SK-MEL-5 (cell line): ENCODE measurements at regions not wholly inside any gene's neighbourhood (a gene's known extent, or its start where the extent isn't known, plus 50 kb on each side); places are given as distances from the start of the nearest gene placed in this dataset.

Source experiments
- DNase-seq: peaks from one replicate; pipeline ENCODE4 v3.0.0-alpha.2; 2016; ENCODE audit warnings: low read depth, low spot score
- in situ Hi-C: cut with HindIII; loops from 2 replicates; pipeline ENCODE4 v1.10.0; 2016; ENCODE audit warnings: low sequenced_read_pairs, high pct_unique_total_duplicates, low pct_unique_long_range_greater_than_20kb

DNA sequence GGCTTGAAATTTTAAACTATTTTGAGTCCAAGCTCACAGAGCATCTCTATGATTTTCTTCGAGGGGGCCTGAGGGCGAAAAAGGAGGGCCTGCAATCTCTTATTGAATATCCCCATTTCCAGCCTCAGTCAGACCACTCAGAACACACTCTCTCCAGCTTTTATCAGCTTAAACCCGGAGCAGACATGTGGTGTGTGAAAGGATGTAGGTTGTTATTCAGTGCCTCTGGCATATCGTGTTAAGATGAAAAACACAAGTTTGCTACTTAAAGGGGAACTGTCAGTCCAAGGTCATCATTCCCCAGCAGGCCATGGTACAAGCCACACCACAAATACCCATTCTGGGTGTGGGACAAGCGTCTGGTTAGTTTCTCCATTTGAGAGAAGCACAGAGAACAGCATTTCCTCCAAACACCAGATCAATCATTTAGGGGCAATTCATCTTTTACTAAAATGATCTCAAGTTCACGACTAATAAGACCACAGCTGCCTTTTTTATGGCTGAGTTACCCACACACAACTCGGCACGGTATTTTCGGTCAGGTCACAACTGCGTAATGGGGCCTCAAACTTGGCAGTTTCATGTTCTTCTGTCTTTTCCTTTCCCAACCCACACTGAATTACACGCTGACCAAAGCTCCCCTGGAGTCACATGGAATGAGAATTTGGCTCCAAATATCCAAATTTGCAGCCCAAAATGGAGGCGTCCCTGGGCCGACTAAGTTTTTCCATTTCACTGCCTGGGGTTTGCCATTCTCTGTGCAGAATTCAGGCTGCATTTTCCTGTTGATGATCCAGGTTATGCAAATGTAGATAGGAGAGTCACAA lies 188.4 kb downstream of the SEM1 start:
- in situ Hi-C loops, result no loop called here
- no peak for DNase-seq

DNA sequence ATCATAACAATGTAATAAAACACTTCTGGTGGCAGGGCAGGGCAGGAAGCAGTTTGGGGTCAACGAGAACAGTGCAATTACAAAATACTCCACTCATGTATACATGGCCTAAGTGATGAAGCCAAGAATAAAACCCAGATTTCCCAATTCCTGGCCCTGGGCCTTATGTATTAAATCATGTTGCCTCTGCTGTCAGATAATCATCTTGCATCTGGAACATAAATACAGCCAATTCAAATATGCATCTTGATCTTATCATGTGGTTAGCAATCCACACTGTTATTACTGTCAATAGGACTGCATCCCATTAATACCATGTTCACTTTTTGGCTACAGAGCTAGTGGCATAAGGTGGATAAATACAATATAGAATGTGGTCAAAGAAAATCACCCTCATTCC lies 186.5 kb upstream of the SLC25A13 start:
- in situ Hi-C loops, result no loop called here
- no peak for DNase-seq

DNA sequence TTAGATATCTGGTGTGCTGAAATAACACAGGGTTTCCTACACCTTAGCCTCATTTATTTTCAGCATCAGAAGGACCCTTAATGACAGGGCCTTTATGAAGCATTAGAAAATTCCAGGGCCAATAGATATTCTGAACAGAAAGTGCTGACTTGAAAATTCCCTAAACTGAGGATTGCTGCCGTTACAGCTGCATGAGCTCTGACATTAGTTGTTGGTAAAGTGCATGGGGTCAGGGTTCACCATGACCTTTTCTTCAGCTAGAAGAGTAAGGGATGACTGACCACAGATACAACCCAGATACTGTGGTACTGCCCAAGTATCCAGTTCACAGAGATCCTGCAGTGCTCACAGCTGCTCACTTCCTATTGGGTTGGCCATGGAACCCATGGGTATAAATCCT lies 181.7 kb upstream of the SLC25A13 start:
- in situ Hi-C loops, result no loop called here
- no peak for DNase-seq

DNA sequence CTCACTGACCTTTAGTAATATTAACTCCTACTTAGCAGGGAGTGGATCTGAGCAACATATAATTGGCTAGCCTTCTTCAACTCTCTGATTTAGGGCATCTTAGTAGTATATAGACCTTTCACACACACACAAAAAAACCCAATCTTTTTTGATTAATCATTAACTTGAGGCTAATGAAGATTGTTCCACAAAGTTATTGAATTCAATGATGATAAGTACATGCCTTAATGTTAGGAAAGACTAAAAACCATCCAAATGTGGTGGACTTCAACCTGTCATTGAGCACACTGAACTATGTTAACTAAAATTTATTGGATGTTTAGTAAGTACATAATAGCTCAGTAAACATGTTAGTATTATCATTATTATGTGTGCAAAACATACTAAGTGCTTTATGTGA lies 179.4 kb upstream of the SLC25A13 start:
- in situ Hi-C loops, result no loop called here
- no peak for DNase-seq

DNA sequence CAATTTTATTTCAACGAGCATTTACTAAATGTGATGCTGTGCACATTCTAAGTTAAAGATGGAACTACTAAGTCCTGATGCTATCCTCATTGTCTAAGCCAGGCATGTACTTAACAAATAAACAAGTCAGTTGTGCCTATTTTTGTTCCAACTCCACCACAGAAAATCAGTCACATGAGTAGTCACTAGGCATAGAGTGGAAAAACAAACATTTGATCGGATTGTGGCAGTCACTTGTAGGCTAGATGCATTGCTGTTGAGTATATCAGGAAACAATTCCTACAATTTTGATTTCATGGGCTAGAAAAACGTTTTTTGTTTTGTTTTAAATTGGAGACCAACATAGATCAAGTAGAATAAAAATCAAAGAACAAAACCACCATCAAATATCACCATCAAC lies 177.6 kb upstream of the SLC25A13 start:
- DNase-seq, result peak; percentile 28
- in situ Hi-C loops, result no loop called here

DNA sequence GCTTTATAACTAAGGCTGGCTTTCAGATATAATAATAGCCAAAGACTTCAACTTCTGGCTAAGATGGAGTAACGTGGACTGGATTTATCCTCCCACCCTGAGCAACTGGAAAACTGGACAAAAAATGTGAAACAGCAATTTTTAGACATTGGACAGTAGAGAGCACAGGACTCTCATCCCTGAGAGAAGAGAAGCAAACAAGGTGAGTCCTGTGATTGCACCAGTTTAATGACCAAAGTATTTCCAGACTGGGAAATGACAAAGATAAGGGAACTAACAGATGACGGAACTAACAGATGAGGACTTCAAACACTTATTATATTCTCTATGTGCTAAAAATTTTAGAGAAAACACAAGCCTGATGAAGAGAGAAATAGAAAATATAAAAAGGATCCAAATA lies 175.7 kb upstream of the SLC25A13 start:
- no peak for DNase-seq
- in situ Hi-C loops, result no loop called here

DNA sequence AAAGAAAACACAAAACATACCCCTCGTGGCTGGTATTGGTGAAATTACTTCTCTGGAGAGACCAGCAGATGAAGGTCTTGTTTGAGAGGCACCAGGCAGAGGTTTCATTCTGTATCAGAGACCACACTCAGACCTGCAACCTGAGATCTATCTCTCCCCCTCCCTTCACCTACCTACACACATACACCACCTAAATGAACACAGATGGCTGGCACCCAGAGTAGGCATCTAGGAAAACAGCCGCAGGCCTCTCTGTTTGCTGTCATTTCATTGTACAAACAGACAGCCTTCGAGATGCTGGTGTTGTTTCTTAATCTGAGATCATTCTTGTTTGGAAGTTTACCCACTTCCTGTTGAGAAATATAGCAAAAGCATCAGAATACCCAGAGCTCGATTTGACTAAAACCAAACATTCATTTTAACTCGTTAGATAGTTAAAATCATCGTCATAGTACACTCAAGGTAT lies 173.9 kb upstream of the SLC25A13 start:
- in situ Hi-C loops, result no loop called here
- no peak for DNase-seq

DNA sequence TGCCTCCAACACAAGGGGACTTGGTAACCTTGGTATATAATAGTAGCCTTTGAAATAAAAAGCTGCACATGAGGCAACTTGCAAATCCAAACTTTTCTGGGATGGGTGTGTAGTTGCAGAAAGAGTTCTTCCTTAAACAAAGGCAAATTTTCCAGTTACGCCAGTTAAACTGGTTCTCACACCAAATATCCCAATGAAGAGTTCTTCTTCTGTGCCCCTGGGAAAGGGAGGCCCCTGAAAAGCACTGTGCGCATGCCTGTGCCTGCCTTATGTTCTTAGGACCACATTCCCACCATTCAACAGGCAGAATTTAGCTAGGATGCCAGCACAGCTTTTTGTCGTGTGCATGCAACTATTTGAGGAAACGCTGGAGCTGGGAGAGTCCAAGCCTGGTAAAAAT lies 164.8 kb upstream of the SLC25A13 start:
- DNase-seq, result no peak
- in situ Hi-C loops, result no loop called here

DNA sequence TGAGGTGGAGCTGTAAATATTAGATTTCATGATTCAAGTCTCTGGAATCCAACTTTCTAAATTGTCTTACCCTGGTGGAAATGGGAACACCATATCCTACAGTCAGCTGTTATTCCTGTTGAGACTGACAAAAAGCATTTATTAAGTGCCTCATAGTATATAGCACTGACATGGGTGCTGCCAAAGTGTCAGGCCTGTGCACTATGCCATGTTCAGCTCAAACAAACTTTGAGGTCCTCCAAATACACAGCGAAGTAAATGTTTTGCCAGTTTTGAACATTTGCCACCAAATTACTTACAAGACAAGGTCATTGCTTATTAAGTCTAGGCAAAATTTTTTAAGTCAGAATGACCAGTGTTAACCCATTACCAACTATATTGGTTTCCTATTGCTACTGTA lies 162.9 kb upstream of the SLC25A13 start:
- no peak for DNase-seq
- in situ Hi-C loops, result no loop called here

DNA sequence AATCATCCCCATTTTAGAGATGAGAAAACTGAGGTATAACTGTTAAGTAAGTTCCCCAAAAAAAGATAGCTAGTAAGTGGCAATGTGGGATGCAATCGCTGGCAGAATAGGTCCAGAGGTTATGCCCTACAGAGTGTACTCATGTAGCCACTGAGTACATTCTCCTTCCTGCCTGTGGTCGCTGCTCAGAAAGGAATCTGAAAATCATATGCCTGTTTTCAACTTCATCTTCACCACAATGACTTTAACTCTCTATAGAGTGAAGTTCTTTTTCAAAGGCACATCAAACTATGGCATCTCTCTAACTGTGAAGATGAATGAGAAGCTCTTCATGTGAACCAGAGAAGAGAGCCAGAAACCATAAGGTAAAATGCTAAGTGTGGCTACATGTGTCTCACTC lies 162.2 kb upstream of the SLC25A13 start:
- no peak for DNase-seq
- in situ Hi-C loops, result no loop called here

DNA sequence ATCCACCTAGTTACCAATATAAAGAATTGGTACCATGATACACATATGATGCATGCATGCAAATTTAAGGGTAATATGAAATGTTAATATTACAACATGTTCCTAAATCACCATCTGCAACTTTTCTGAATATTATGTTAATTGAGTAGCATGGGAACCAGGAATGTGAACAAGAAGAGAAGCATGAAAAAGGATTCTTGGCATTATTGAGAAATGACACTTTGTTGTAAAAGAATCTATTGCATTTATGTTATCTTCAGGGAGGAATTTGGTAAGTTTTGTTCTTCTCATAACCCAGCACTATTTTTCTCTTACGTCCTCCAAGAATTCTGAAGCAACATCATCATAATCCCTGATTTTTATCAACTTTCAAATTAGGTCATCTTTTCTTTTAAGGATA lies 159.9 kb upstream of the SLC25A13 start:
- no peak for DNase-seq
- in situ Hi-C loops, result no loop called here

DNA sequence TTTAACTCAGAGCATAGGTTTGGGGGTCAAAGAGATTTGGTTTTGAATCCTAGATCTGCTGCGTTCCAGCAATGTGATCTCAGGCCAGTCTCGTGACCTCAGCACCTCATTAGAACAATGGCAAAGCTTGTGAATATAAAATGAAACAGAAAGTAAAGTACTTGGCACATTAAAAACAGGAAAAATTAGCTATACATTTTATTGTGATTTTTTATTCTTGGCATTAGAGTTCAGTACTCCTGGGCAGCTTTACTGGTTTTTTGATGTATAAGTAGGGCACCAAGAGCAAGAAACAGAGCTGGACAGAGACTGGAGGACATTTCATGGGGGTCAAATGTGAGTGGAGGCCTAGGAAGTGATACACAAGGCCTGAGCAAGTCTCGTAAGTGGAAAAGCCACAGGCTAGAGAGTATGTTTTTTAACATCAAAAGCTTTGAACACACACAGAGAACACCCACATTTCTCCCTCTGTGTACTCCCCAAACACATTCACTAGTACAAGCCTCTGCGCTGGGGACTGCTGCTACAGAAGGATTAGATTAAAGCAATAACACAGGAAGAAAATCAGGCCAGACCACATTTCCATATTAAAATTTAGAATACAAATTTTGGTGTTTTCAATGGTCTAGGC lies 157.2 kb upstream of the SLC25A13 start:
- in situ Hi-C loops, result no loop called here
- DNase-seq, result peak; percentile 26

DNA sequence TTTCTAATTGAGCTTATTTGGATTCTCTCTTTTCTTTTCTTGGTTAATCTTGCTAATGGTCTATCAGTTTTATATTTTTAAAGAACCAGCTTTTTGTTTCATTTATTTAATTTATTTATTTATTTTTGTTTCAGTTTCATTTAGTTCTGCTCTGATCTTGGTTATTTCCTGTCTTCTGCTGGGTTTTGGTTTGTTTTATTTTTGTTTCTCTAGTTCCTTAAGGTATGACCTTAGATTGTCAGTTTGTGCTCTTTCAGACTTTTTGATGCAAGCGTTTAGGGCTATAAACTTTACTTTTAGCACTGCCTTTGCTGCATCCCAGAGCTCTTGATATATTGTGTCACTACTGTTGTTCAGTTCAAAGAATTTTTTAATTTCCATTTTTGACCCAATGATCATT lies 149.7 kb upstream of the SLC25A13 start:
- in situ Hi-C loops, result no loop called here
- no peak for DNase-seq

DNA sequence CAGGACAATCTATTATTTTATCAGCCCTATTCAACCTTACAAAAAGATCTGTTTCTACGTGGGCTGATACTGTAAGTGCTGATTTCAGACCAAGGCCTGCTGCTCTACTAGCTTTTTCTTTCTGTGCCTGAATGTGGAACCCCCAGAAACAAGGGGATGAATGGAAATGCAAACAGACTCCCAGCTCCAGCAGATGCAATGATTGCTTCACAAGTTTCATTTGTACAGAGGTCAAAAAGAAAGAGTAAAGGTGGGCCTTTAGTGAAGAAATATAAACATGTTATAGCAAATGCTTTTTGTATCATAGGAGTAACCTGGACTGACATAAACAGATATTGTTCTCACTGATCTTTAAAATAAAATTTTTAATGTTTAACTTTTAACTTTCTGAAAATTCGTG lies 130.2 kb upstream of the SLC25A13 start:
- DNase-seq, result no peak
- in situ Hi-C loops, result no loop called here

DNA sequence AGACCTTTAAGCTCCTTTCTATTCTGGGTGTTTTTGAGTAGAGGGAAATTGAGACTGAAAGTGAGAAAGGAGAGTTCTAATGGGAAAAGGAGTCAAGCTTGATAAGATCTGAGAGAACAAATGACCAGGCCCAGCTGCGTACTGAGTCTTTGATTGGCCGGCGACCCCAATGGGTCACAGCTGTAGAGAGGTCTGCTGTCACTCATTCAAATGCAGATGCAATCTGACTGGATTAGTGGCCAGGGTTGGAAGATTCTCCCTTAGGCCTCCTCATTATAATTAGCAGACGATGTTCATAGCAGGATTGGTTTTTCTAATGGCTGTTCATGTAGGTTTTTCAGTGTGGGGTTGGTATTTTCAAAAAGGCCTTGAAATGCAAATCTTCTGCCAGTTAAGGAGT lies 127.2 kb upstream of the SLC25A13 start:
- no peak for DNase-seq

DNA sequence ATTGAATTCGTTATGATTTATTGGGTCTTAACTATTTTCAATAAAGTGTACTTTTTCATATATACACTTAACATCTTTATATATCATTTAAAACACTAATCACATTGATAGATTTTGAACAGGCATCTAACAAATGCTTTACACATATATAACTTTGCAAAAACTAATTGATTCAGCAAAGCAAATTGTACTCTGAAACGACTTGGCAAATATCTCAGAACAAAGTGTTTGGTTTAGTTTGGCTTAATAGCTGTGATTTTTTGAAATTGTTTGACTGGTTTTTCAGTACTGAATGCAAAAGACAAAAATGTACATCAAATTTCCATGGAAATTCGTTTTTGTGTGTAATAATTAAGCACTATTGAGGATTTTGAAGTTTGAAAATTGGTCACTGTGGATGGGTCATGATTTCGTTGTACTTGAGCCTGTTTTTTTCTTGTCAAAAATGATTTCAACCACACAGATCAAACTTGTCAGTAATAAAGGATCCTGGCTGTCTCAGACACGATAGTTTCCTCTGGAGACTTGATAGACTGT lies 125.3 kb upstream of the SLC25A13 start:
- DNase-seq, result no peak
- in situ Hi-C loops, result no loop called here

More for the DNA sequence above, 127.2 kb upstream of the SLC25A13 start:
- in situ Hi-C loops, result no loop called here

DNA sequence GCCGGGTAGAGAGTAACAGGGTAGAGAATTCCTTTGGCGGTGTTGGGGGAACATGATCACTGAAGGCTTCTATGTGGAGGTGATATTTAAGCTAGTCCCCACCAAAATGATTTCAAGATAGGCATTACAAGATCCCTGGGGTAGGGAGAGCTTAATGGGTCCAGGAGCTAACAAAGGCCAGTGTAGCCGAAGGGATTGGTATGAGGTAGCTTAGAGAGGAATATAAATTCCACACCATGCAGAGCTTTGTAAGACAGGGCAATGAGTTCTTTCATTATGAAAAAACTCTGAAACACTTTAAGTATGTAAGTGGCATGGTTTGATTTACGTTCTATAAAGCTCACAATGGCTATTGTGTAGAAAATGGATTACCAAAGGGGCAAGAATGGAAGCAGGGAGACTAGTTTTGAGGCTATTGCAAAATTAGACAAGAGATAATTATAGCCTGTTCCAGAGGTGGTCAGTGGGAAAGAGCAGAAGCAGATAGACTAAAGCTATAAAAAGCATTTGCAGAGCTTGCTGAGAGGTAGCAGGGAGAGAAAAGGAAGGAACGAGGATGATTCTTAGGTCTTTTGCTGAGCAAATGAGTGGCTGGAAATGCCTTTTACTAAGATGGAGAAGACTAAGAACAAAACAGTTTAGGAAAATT lies 119.7 kb upstream of the SLC25A13 start:
- in situ Hi-C loops, result no loop called here

DNA sequence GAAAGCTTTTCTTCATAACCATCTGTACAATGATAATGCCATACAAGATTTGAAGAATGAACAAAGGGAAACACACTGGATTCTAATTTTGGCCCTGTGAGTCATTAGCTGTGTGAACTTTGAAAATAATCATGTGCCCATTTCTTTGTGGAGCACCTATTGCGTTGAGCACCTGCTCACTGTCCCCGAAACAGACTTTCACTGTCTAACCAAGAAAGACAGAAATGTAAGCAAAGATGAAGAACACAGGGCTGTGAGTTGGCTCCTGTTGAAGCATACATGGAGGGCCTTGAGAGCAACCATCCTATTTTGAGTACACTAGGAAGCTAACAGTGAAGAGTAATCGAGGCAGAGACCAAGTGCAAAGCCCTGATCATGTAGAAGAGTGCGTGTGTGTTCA lies 118.4 kb upstream of the SLC25A13 start:
- DNase-seq, result no peak
- in situ Hi-C loops, result no loop called here

More for the DNA sequence above, 119.7 kb upstream of the SLC25A13 start:
- DNase-seq, result no peak
